ENCODE measurements at regions not wholly inside any gene's neighbourhood (a gene's known extent, or its start where the extent isn't known, plus 50 kb on each side); places are given as distances from the start of the nearest gene placed in this dataset.
"Not testable (repeated sequence)": the region's sequence is repeated elsewhere in the genome, so short reads cannot be mapped to it uniquely, and the experiment has no call there.

GRCh38 chr14:43698561-43699284 lies 808.4 kb downstream of the FSCB start:
- H3K4me3 Mint-ChIP-seq; H3K27ac Mint-ChIP-seq; DNase-seq (ENCODE audit: low spot score); H3K36me3 Mint-ChIP-seq (ENCODE audit: low read depth); H3K4me1 Mint-ChIP-seq (ENCODE audit: low read depth); H3K27me3 Mint-ChIP-seq (ENCODE audit: insufficient read depth); intact Hi-C loops (cut with micrococcal nuclease): not testable (repeated sequence)
- peaks cover 11% of the 10 kb centered on the region for H3K9me3 Mint-ChIP-seq

- no peak overlapping the region for H3K4me3 Mint-ChIP-seq
- H3K9me3 Mint-ChIP-seq: peaks cover 11% of the 10 kb centered on the region
- no peaks in the 10 kb centered on the region for H3K27me3 Mint-ChIP-seq (ENCODE audit: insufficient read depth)
- H3K36me3 Mint-ChIP-seq (ENCODE audit: low read depth): no peaks in the 10 kb centered on the region
- intact Hi-C loops (cut with micrococcal nuclease): no loop called here
- DNase-seq (ENCODE audit: low spot score): no peak
- H3K27ac Mint-ChIP-seq: no peak overlapping the region
- H3K4me1 Mint-ChIP-seq (ENCODE audit: low read depth): no peaks in the 10 kb centered on the region
Measured at GRCh38 chr14:43697003-43697402, 810.1 kb downstream of the FSCB start.

GRCh38 chr14:43692706-43693105 lies 814.4 kb downstream of the FSCB start:
- no peaks in the 10 kb centered on the region for H3K36me3 Mint-ChIP-seq (ENCODE audit: low read depth)
- peaks cover 4% of the 10 kb centered on the region for H3K9me3 Mint-ChIP-seq
- intact Hi-C loops (cut with micrococcal nuclease): no loop called here
- no peaks in the 10 kb centered on the region for H3K27me3 Mint-ChIP-seq (ENCODE audit: insufficient read depth)
- no peak for DNase-seq (ENCODE audit: low spot score)
- no peak overlapping the region for H3K4me3 Mint-ChIP-seq
- no peaks in the 10 kb centered on the region for H3K4me1 Mint-ChIP-seq (ENCODE audit: low read depth)
- H3K27ac Mint-ChIP-seq: no peak overlapping the region

GRCh38 chr14:43687921-43688320 lies 819.2 kb downstream of the FSCB start:
- H3K9me3 Mint-ChIP-seq: peaks cover 3% of the 10 kb centered on the region
- H3K4me3 Mint-ChIP-seq: no peak overlapping the region
- no peak for DNase-seq (ENCODE audit: low spot score)
- intact Hi-C loops (cut with micrococcal nuclease): no loop called here
- H3K36me3 Mint-ChIP-seq (ENCODE audit: low read depth): no peaks in the 10 kb centered on the region
- no peaks in the 10 kb centered on the region for H3K4me1 Mint-ChIP-seq (ENCODE audit: low read depth)
- H3K27me3 Mint-ChIP-seq (ENCODE audit: insufficient read depth): no peaks in the 10 kb centered on the region
- H3K27ac Mint-ChIP-seq: no peak overlapping the region

- H3K9me3 Mint-ChIP-seq: peaks cover 6% of the 10 kb centered on the region
- DNase-seq (ENCODE audit: low spot score): no peak
- intact Hi-C loops (cut with micrococcal nuclease): no loop called here
- no peaks in the 10 kb centered on the region for H3K27me3 Mint-ChIP-seq (ENCODE audit: insufficient read depth)
- no peak overlapping the region for H3K27ac Mint-ChIP-seq
- no peak overlapping the region for H3K4me3 Mint-ChIP-seq
- H3K4me1 Mint-ChIP-seq (ENCODE audit: low read depth): no peaks in the 10 kb centered on the region
- no peaks in the 10 kb centered on the region for H3K36me3 Mint-ChIP-seq (ENCODE audit: low read depth)
Measured at GRCh38 chr14:43677581-43677980, 829.5 kb downstream of the FSCB start.

GRCh38 chr14:43674273-43674672 lies 832.8 kb downstream of the FSCB start:
- Mint-ChIP-seq H3K27me3 (ENCODE audit: insufficient read depth) (no peaks in the 10 kb centered on the region), H3K27ac (no peak overlapping the region), H3K9me3 (peaks cover 12% of the 10 kb centered on the region), H3K4me3 (no peak overlapping the region), H3K36me3 (ENCODE audit: low read depth) (no peaks in the 10 kb centered on the region), H3K4me1 (ENCODE audit: low read depth) (no peaks in the 10 kb centered on the region)
- intact Hi-C loops (cut with micrococcal nuclease): no loop called here
- no peak for DNase-seq (ENCODE audit: low spot score)

GRCh38 chr14:43671716-43672485 lies 835.2 kb downstream of the FSCB start:
- no peaks in the 10 kb centered on the region for H3K27me3 Mint-ChIP-seq (ENCODE audit: insufficient read depth)
- no peak overlapping the region for H3K4me3 Mint-ChIP-seq
- no peaks in the 10 kb centered on the region for H3K36me3 Mint-ChIP-seq (ENCODE audit: low read depth)
- intact Hi-C loops (cut with micrococcal nuclease): no loop called here
- peaks cover 26% of the 10 kb centered on the region for H3K9me3 Mint-ChIP-seq
- no peak overlapping the region for H3K27ac Mint-ChIP-seq
- DNase-seq (ENCODE audit: low spot score): no peak
- no peaks in the 10 kb centered on the region for H3K4me1 Mint-ChIP-seq (ENCODE audit: low read depth)

GRCh38 chr14:43669355-43669754 lies 837.7 kb downstream of the FSCB start:
- H3K9me3 Mint-ChIP-seq: peaks cover 30% of the 10 kb centered on the region
- intact Hi-C loops (cut with micrococcal nuclease): no loop called here
- no peak overlapping the region for H3K4me3 Mint-ChIP-seq

GRCh38 chr14:43665570-43666267 lies 841.4 kb downstream of the FSCB start:
- intact Hi-C loops (cut with micrococcal nuclease): no loop called here
- Mint-ChIP-seq H3K27ac (no peak overlapping the region), H3K4me3 (no peak overlapping the region), H3K36me3 (ENCODE audit: low read depth) (no peaks in the 10 kb centered on the region), H3K4me1 (ENCODE audit: low read depth) (no peaks in the 10 kb centered on the region), H3K27me3 (ENCODE audit: insufficient read depth) (no peaks in the 10 kb centered on the region), H3K9me3 (peaks cover 37% of the 10 kb centered on the region)
- DNase-seq (ENCODE audit: low spot score): no peak

More at GRCh38 chr14:43669355-43669754, 837.7 kb downstream of the FSCB start:
- Mint-ChIP-seq H3K27me3 (ENCODE audit: insufficient read depth) (no peaks in the 10 kb centered on the region), H3K36me3 (ENCODE audit: low read depth) (no peaks in the 10 kb centered on the region), H3K27ac (no peak overlapping the region), H3K4me1 (ENCODE audit: low read depth) (no peaks in the 10 kb centered on the region)
- no peak for DNase-seq (ENCODE audit: low spot score)

GRCh38 chr14:43655194-43655593 lies 851.9 kb downstream of the FSCB start:
- intact Hi-C loops (cut with micrococcal nuclease); H3K27me3 Mint-ChIP-seq (ENCODE audit: insufficient read depth); DNase-seq (ENCODE audit: low spot score); H3K4me3 Mint-ChIP-seq; H3K36me3 Mint-ChIP-seq (ENCODE audit: low read depth); H3K27ac Mint-ChIP-seq; H3K4me1 Mint-ChIP-seq (ENCODE audit: low read depth): not testable (repeated sequence)
- peaks cover 29% of the 10 kb centered on the region for H3K9me3 Mint-ChIP-seq

- H3K4me3 Mint-ChIP-seq: no peak overlapping the region
- H3K36me3 Mint-ChIP-seq (ENCODE audit: low read depth): no peaks in the 10 kb centered on the region
- no peak overlapping the region for H3K27ac Mint-ChIP-seq
- intact Hi-C loops (cut with micrococcal nuclease): no loop called here
- peaks cover 25% of the 10 kb centered on the region for H3K9me3 Mint-ChIP-seq
- H3K4me1 Mint-ChIP-seq (ENCODE audit: low read depth): no peaks in the 10 kb centered on the region
- no peaks in the 10 kb centered on the region for H3K27me3 Mint-ChIP-seq (ENCODE audit: insufficient read depth)
- no peak for DNase-seq (ENCODE audit: low spot score)
Measured at GRCh38 chr14:43651896-43652295, 855.2 kb downstream of the FSCB start.

- Mint-ChIP-seq H3K36me3 (ENCODE audit: low read depth) (no peaks in the 10 kb centered on the region), H3K4me3 (no peak overlapping the region), H3K27ac (no peak overlapping the region), H3K4me1 (ENCODE audit: low read depth) (no peaks in the 10 kb centered on the region), H3K27me3 (ENCODE audit: insufficient read depth) (no peaks in the 10 kb centered on the region), H3K9me3 (peaks cover 25% of the 10 kb centered on the region)
- no peak for DNase-seq (ENCODE audit: low spot score)
- intact Hi-C loops (cut with micrococcal nuclease): no loop called here
Measured at GRCh38 chr14:43651185-43651787, 855.8 kb downstream of the FSCB start.

GRCh38 chr14:43649508-43649907 lies 857.6 kb downstream of the FSCB start:
- Mint-ChIP-seq H3K36me3 (ENCODE audit: low read depth) (no peaks in the 10 kb centered on the region), H3K4me3 (no peak overlapping the region), H3K27me3 (ENCODE audit: insufficient read depth) (no peaks in the 10 kb centered on the region), H3K4me1 (ENCODE audit: low read depth) (no peaks in the 10 kb centered on the region), H3K27ac (no peak overlapping the region), H3K9me3 (peaks cover 29% of the 10 kb centered on the region)
- intact Hi-C loops (cut with micrococcal nuclease): no loop called here
- no peak for DNase-seq (ENCODE audit: low spot score)
